GM18498 (cell line): ENCODE measurements at regions not wholly inside any gene's neighbourhood (a gene's known extent, or its start where the extent isn't known, plus 50 kb on each side); places are given as distances from the start of the nearest gene placed in this dataset.

ENCODE experiments used
- ATAC-seq: cut with Tn5 transposase; IDR thresholded peaks from one replicate; pipeline ENCODE4 v1.9.1; 2021; ENCODE audit warnings: mild to moderate bottlenecking, moderate library complexity; ENCODE audit not compliant: unreplicated experiment

GRCh38 chr12:126342866-126343265 lies 1277.6 kb downstream of the AACS start:
- no peak for ATAC-seq

GRCh38 chr12:126343321-126343720 lies 1278.1 kb downstream of the AACS start:
- no peak for ATAC-seq

GRCh38 chr12:126346087-126346486 lies 1280.9 kb downstream of the AACS start:
- ATAC-seq = no peak

- ATAC-seq = no peak
Measured at GRCh38 chr12:126347421-126347820, 1282.2 kb downstream of the AACS start.

GRCh38 chr12:126349383-126349782 lies 1284.1 kb downstream of the AACS start:
- no peak for ATAC-seq

GRCh38 chr12:126353604-126354003 lies 1288.4 kb downstream of the AACS start:
- ATAC-seq = no peak

- no peak for ATAC-seq
Measured at GRCh38 chr12:126354633-126355032, 1289.4 kb downstream of the AACS start.

- ATAC-seq = no peak
Measured at GRCh38 chr12:126355346-126355745, 1290.1 kb downstream of the AACS start.

GRCh38 chr12:126358806-126359205 lies 1293.6 kb downstream of the AACS start:
- ATAC-seq = no peak

- ATAC-seq = no peak
Measured at GRCh38 chr12:126359216-126359615, 1294.0 kb downstream of the AACS start.

- ATAC-seq = no peak
Measured at GRCh38 chr12:126361804-126362203, 1296.6 kb downstream of the AACS start.

GRCh38 chr12:126362493-126362892 lies 1297.3 kb downstream of the AACS start:
- ATAC-seq = no peak

GRCh38 chr12:126362964-126363363 lies 1297.7 kb downstream of the AACS start:
- ATAC-seq = no peak

GRCh38 chr12:126369487-126370463 lies 1304.5 kb downstream of the AACS start:
- no peak for ATAC-seq

GRCh38 chr12:126383506-126383905 lies 1318.3 kb downstream of the AACS start:
- ATAC-seq = no peak

- no peak for ATAC-seq
Measured at GRCh38 chr12:126384026-126384564, 1318.9 kb downstream of the AACS start.

- ATAC-seq = no peak
Measured at GRCh38 chr12:126385785-126386184, 1320.5 kb downstream of the AACS start.

- ATAC-seq = no peak
Measured at GRCh38 chr12:126389220-126389841, 1324.1 kb downstream of the AACS start.

GRCh38 chr12:126389961-126390360 lies 1324.7 kb downstream of the AACS start:
- no peak for ATAC-seq

GRCh38 chr12:126390969-126391566 lies 1325.8 kb downstream of the AACS start:
- no peak for ATAC-seq

- no peak for ATAC-seq
Measured at GRCh38 chr12:126396536-126396935, 1331.3 kb downstream of the AACS start.
